ENCODE measurements at regions not wholly inside any gene's neighbourhood (a gene's known extent, or its start where the extent isn't known, plus 50 kb on each side); places are given as distances from the start of the nearest gene placed in this dataset.

DNA sequence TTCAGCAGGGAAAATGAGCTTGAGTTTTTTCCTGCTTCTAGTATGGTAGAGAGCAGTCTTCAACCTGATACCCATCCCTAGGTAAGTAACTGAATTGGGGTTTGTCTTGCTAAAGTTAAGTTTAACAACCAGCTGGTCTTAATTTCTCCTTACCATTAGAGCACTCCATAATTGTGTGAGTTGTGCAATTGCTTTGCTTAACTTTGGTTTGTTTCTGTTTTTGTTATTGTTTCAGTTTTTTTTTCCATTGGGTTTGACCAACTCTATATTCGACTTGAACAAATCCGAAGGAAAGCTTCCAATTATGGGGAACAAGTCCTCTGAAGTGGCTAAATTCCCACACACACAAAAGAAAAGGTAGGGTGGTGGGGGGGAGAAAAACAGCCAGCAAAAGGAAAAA lies 641.1 kb downstream of the PLA2G4A start:
- DNase-seq (ENCODE audit: low read depth, low spot score) = no peak
- H3K4me3 ChIP-seq (ENCODE audit: low read length) = no peak overlapping the region

- no peak overlapping the region for H3K4me3 ChIP-seq (ENCODE audit: low read length)
- no peak for DNase-seq (ENCODE audit: low read depth, low spot score)
Measured at GRCh38 chr1:187471555-187471954, 642.8 kb downstream of the PLA2G4A start.

- H3K4me3 ChIP-seq (ENCODE audit: low read length) = no peak overlapping the region
- no peak for DNase-seq (ENCODE audit: low read depth, low spot score)
Measured at GRCh38 chr1:187474336-187474735, 645.6 kb downstream of the PLA2G4A start.

GRCh38 chr1:187476671-187477070 lies 647.9 kb downstream of the PLA2G4A start:
- DNase-seq (ENCODE audit: low read depth, low spot score) = no peak
- H3K4me3 ChIP-seq (ENCODE audit: low read length) = no peak overlapping the region

- DNase-seq (ENCODE audit: low read depth, low spot score) = no peak
- no peak overlapping the region for H3K4me3 ChIP-seq (ENCODE audit: low read length)
Measured at GRCh38 chr1:187477103-187477502, 648.4 kb downstream of the PLA2G4A start.

GRCh38 chr1:187477535-187477934 lies 648.8 kb downstream of the PLA2G4A start:
- no peak overlapping the region for H3K4me3 ChIP-seq (ENCODE audit: low read length)
- no peak for DNase-seq (ENCODE audit: low read depth, low spot score)

DNA sequence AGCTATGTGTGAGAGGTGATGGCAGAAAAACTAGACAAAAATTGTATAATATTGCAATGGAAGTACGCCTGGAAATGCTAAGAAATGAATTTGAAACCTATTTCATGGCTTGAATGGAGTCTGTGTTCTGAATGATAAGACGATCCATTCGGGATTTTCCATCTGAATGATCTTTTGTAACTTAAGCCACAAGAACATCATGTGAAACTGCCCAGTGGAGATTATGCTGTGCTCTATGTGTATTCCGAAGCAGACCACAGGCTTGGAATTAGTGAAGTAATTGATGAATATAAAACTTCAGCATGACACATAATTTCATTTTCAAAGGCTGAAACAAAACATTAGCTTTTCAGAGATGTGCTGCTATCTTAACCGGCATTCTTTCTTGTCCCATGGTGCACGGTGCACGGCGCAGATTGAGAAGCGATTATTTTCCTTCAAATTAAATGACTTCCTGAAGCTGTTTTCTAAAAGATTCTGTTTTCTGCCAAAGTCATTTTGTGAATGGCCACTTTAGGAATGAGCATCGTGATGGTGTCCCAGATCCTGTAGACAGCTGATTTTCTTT lies 652.9 kb downstream of the PLA2G4A start:
- H3K4me3 ChIP-seq (ENCODE audit: low read length) = no peak overlapping the region
- no peak for DNase-seq (ENCODE audit: low read depth, low spot score)

GRCh38 chr1:187490266-187490665 lies 661.5 kb downstream of the PLA2G4A start:
- DNase-seq (ENCODE audit: low read depth, low spot score) = no peak
- H3K4me3 ChIP-seq (ENCODE audit: low read length) = no peak overlapping the region

DNA sequence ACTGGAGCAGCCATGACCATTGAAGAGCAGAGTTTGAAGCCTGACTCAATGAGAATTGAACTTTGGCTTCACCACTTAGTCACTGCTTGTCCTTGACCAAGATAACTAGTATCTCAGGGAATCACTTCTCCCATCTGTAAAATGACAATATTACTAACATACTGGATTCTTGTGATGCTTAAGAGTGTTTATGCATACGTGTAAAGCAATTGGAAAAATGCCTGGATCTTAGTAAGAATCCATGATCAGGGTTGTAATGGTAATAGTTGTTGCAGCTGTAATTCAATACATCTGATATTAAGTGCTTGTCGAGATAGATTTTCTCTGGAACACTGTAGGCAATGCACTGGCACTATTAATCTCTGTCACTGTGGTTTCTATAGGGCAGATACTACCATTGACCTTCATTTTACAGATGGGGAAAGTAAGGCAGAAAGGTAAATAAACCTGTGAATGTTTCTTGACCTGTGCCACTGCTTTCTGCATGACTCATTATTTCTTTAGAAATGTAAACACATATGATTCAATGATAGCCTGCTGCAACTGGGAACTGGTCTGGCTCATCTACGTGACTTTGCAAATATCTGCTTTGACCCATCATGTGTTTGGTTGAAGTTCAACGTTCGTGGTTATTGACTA lies 662.5 kb downstream of the PLA2G4A start:
- DNase-seq (ENCODE audit: low read depth, low spot score) = no peak
- no peak overlapping the region for H3K4me3 ChIP-seq (ENCODE audit: low read length)

- H3K4me3 ChIP-seq (ENCODE audit: low read length) = no peak overlapping the region
- DNase-seq (ENCODE audit: low read depth, low spot score) = no peak
Measured at GRCh38 chr1:187498028-187498427, 669.3 kb downstream of the PLA2G4A start.

DNA sequence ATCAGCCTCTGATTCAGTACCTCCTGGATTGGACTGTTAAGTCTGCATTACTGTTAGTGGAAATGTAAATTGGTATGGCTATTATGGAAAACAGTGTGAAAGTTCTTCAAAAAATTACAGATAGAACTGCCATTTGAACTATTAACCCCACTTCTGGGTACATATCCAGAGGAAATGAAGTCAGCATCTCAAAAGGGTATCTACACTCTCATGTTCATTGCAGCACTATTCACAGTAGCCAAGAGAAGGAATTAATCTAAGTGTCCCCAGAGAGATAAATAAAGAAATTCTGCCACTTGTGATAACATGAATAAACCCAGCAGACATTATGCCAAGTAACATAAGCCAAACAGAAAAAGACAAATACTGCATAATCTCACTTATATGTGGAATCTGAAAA lies 676.0 kb downstream of the PLA2G4A start:
- DNase-seq (ENCODE audit: low read depth, low spot score) = no peak
- no peak overlapping the region for H3K4me3 ChIP-seq (ENCODE audit: low read length)

- H3K4me3 ChIP-seq (ENCODE audit: low read length) = no peak overlapping the region
- DNase-seq (ENCODE audit: low read depth, low spot score) = no peak
Measured at GRCh38 chr1:187509091-187509490, 680.3 kb downstream of the PLA2G4A start.

DNA sequence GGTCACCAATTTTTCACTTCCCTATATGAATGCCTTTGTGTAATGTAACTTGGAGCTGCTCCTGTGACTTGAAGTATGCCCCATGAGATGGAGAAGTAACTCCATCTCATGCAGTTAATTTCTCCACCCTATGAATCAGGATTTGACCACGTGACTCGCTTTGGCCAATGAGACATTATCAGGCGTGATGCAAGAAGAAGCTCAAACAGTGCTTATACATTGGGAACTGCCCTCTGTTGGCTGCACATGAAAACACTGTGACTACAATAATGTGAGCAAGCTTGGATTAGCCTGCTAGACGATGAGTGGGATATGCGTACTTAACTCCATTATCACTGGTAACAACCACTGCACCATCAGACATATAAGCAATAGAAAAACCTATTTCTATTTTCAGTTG lies 684.4 kb downstream of the PLA2G4A start:
- DNase-seq (ENCODE audit: low read depth, low spot score) = peak; percentile 9
- no peak overlapping the region for H3K4me3 ChIP-seq (ENCODE audit: low read length)

DNA sequence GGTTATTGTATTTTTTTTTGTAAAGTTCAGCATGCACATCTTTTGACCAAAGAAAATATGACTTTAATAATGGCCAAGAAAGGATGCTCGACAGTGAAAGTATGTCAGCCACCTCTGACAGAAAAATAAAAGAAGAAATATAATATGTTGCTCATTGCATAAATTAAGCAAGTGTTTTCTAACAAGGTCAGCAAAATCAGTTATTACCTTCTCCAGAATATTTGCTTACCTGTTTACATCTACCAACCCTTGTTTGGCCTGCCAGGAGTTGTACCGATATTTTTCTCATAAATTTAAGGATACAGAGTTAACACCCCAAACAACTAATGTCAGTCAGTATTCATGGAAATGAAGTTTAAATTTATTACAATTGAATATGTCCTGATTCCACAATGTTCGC lies 685.4 kb downstream of the PLA2G4A start:
- DNase-seq (ENCODE audit: low read depth, low spot score) = no peak
- H3K4me3 ChIP-seq (ENCODE audit: low read length) = no peak overlapping the region

- DNase-seq (ENCODE audit: low read depth, low spot score) = no peak
- H3K4me3 ChIP-seq (ENCODE audit: low read length) = no peak overlapping the region
Measured at GRCh38 chr1:187516874-187517273, 688.1 kb downstream of the PLA2G4A start.

DNA sequence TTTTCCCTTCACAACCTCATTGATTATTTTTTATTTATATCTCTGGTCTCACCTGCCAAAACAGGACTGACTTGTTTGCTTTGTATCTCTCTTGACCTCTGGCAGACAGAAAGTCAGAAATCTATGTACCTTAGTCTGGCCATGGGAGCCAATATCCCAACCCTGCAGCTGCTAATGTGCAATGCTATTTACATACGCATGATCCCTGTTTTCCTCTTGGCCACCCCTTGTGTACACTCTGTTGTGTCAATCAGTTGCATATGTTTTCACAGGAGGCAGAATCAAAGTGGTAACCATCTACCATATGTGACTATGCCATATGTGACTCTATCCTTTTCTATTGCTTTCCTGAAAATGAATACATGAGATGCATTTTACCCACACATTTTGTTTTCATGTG lies 688.8 kb downstream of the PLA2G4A start:
- no peak for DNase-seq (ENCODE audit: low read depth, low spot score)
- no peak overlapping the region for H3K4me3 ChIP-seq (ENCODE audit: low read length)

DNA sequence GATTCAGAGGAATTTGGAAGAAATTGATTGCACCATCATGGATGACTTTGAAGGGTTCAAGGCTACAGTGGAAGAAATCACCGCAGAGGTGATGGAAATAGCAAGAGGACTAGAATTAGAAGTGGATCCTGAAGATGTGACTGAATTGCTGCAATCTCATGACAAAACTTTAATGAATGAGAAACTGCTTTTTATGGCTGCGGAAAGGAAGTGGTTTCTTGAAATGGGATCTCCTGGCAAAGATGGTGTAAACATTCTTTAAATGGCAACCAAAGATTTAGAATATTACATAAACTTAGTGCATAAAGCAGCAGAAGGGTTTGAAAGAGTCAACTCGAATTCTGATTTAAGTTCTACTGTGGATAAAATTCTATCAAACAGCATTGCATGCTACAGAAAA lies 698.6 kb downstream of the PLA2G4A start:
- DNase-seq (ENCODE audit: low read depth, low spot score) = no peak
- H3K4me3 ChIP-seq (ENCODE audit: low read length) = no peak overlapping the region

DNA sequence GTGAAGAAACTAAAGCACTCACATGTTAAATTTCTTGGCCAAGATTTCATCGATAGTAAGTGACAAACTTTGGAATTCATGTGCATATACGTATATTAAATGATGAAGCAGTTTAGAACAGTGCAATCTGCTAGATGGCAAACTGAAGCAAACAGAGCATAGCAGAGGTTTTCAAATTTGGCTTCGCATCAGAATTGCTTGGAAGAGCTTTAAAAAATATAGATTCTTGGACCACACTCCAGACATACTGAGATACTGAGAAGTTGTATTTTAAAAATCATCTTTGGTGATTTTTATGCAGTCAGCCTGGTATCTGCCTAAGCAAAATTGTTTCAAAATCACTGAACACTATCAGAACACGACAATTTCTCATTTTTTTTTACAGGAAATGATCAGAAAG lies 709.2 kb downstream of the PLA2G4A start:
- H3K4me3 ChIP-seq (ENCODE audit: low read length) = no peak overlapping the region

DNA sequence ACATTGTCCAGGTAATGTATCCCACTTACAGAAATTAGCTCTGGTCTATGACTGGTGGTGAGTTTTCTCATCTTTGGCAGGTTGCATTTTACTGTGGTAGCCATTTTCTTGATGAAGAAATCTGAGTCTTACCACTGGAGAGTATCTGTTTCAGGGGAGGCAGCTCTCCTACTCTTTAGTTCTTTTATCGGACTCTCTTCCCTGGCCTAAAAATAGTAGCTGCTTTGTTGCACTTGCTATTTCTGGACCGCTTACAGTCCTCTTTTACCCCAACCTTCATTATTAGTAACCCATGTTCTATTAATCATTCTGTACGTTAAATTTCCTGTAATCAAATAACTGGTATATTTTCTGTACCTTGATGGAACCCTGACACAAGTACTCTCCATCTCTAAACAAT lies 720.8 kb downstream of the PLA2G4A start:
- no peak for DNase-seq (ENCODE audit: low read depth, low spot score)
- no peak overlapping the region for H3K4me3 ChIP-seq (ENCODE audit: low read length)

More for the DNA sequence above, 709.2 kb downstream of the PLA2G4A start:
- no peak for DNase-seq (ENCODE audit: low read depth, low spot score)

DNA sequence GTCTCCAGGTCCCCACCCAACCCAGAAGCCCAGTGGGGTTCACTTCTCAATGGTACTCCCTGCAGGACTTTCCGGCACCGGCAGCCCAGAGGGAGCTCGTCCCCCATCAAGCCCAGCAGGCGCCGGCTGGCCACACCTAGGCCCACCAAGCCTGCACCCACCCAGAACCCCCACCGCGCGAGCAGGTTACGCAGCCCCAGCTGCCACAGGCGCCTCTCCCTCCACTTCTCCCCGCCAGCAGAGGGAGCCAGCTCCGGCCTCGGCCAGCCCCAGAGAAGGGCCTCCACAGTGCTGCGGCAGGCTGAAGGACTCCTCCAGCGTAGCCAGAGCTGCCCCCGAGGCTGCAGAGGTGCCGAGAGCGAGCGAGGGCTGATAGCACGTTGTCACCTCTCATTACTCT lies 722.3 kb downstream of the PLA2G4A start:
- DNase-seq (ENCODE audit: low read depth, low spot score) = no peak
- no peak overlapping the region for H3K4me3 ChIP-seq (ENCODE audit: low read length)

- no peak for DNase-seq (ENCODE audit: low read depth, low spot score)
- H3K4me3 ChIP-seq (ENCODE audit: low read length) = no peak overlapping the region
Measured at GRCh38 chr1:187563191-187563590, 734.4 kb downstream of the PLA2G4A start.
